ENCODE measurements at regions not wholly inside any gene's neighbourhood (a gene's known extent, or its start where the extent isn't known, plus 50 kb on each side); places are given as distances from the start of the nearest gene placed in this dataset.

GRCh38 chr2:226063704-226064440, 664.4 kb downstream of the NYAP2 start:
- no peaks in the 10 kb centered on the region for H3K27me3 ChIP-seq
- no peaks in the 10 kb centered on the region for H3K4me1 ChIP-seq (ENCODE audit: control insufficient read depth in 1 of 2, insufficient read depth in 1 of 2, low read depth in 1 of 2, low read length in 1 of 2)
- TF ChIP-seq CTCF (IDR thresholded peaks at IDR 0.05): no peak
- H3K36me3 ChIP-seq: no peaks in the 10 kb centered on the region
- H3K27ac ChIP-seq: no peak overlapping the region
- no peaks in the 10 kb centered on the region for H3K9me3 ChIP-seq
- H3K4me3 ChIP-seq (ENCODE audit: low read depth in 1 of 2, low read length in 1 of 2): no peak overlapping the region

- H3K36me3 ChIP-seq: no peaks in the 10 kb centered on the region
- no peaks in the 10 kb centered on the region for H3K27me3 ChIP-seq
- peaks cover 0 to 10% of the 10 kb centered on the region in 2 experiments for H3K4me1 ChIP-seq (ENCODE audit: control insufficient read depth in 1 of 2, insufficient read depth in 1 of 2, low read depth in 1 of 2, low read length in 1 of 2)
- TF ChIP-seq CTCF (IDR thresholded peaks at IDR 0.05): no peak
- no peak overlapping the region for H3K27ac ChIP-seq
- H3K4me3 ChIP-seq (ENCODE audit: low read depth in 1 of 2, low read length in 1 of 2): no peak overlapping the region
- H3K9me3 ChIP-seq: no peaks in the 10 kb centered on the region
Observed at GRCh38 chr2:226059961-226060627, 660.6 kb downstream of the NYAP2 start.

- no peak overlapping the region for H3K4me3 ChIP-seq (ENCODE audit: low read depth in 1 of 2, low read length in 1 of 2)
- peaks cover 0 to 10% of the 10 kb centered on the region in 2 experiments for H3K4me1 ChIP-seq (ENCODE audit: control insufficient read depth in 1 of 2, insufficient read depth in 1 of 2, low read depth in 1 of 2, low read length in 1 of 2)
- H3K27ac ChIP-seq: peak overlapping the region; percentile 34
- H3K9me3 ChIP-seq: no peaks in the 10 kb centered on the region
- no peaks in the 10 kb centered on the region for H3K27me3 ChIP-seq
- H3K36me3 ChIP-seq: no peaks in the 10 kb centered on the region
- TF ChIP-seq CTCF (IDR thresholded peaks at IDR 0.05): no peak
Observed at GRCh38 chr2:226057914-226058313, 658.4 kb downstream of the NYAP2 start.

GRCh38 chr2:226057365-226057764, 657.9 kb downstream of the NYAP2 start:
- Histone ChIP-seq H3K9me3 (no peaks in the 10 kb centered on the region), H3K36me3 (no peaks in the 10 kb centered on the region), H3K4me3 (ENCODE audit: low read depth in 1 of 2, low read length in 1 of 2) (no peak overlapping the region), H3K27ac (peak overlapping the region; percentile 34), H3K4me1 (ENCODE audit: control insufficient read depth in 1 of 2, insufficient read depth in 1 of 2, low read depth in 1 of 2, low read length in 1 of 2) (peaks cover 0 to 10% of the 10 kb centered on the region in 2 experiments), H3K27me3 (no peaks in the 10 kb centered on the region)
- TF ChIP-seq CTCF (IDR thresholded peaks at IDR 0.05): no peak

GRCh38 chr2:226052772-226053416, 653.4 kb downstream of the NYAP2 start:
- H3K4me3 ChIP-seq (ENCODE audit: low read depth in 1 of 2, low read length in 1 of 2): no peak overlapping the region
- no peaks in the 10 kb centered on the region for H3K27me3 ChIP-seq
- H3K9me3 ChIP-seq: no peaks in the 10 kb centered on the region
- no peak for TF ChIP-seq CTCF (IDR thresholded peaks at IDR 0.05)
- H3K36me3 ChIP-seq: no peaks in the 10 kb centered on the region
- peaks cover 0 to 6% of the 10 kb centered on the region in 2 experiments for H3K4me1 ChIP-seq (ENCODE audit: control insufficient read depth in 1 of 2, insufficient read depth in 1 of 2, low read depth in 1 of 2, low read length in 1 of 2)
- H3K27ac ChIP-seq: no peak overlapping the region

All from neutrophil (primary cell).